ENCODE measurements at regions not wholly inside any gene's neighbourhood (a gene's known extent, or its start where the extent isn't known, plus 50 kb on each side); places are given as distances from the start of the nearest gene placed in this dataset.

DNA sequence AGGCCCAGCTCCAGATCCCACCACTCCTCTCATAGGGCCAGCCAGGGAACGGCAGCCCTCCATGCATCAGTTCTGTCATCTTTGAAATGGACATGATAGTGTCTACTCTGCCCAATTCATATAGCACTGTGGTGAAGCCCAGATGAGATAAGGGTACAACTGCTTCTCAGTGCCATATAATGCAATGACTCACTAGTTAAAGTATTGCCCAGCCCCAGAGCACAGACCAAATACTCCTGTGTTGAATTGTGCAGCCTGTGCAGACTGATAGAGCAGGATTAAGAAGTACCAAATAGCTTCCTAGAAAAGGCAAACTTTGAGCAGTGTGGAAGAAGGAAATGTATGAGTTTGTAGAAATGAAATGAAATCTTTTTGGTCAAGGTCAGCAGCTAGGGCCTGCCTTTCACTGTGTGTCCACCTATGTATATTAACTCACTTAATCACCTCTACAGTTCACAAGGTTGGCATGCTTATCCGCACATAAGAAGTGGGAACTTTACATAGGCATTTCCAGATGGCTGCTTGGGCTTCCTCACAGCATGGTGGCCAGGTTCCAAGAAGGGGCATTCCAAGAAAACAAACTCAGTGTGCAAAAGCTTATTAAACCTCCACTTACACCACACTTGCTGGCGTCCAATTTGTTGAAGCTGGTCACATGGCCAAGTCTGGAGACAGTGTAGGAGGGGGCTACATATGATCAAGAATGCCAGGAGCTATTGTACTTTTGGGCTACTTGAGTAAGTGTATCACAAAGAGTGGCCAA, 102.8 kb upstream of the COPS8 start:
- TF ChIP-seq, protein P1, sequence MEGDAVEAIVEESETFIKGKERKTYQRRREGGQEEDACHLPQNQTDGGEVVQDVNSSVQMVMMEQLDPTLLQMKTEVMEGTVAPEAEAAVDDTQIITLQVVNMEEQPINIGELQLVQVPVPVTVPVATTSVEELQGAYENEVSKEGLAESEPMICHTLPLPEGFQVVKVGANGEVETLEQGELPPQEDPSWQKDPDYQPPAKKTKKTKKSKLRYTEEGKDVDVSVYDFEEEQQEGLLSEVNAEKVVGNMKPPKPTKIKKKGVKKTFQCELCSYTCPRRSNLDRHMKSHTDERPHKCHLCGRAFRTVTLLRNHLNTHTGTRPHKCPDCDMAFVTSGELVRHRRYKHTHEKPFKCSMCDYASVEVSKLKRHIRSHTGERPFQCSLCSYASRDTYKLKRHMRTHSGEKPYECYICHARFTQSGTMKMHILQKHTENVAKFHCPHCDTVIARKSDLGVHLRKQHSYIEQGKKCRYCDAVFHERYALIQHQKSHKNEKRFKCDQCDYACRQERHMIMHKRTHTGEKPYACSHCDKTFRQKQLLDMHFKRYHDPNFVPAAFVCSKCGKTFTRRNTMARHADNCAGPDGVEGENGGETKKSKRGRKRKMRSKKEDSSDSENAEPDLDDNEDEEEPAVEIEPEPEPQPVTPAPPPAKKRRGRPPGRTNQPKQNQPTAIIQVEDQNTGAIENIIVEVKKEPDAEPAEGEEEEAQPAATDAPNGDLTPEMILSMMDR (IDR thresholded peaks at IDR 0.05), result no peak
- no peak for TF ChIP-seq POLR2A (IDR thresholded peaks at IDR 0.05)
- no peak for TF ChIP-seq EP300 (IDR thresholded peaks at IDR 0.05)
